ENCODE measurements at regions not wholly inside any gene's neighbourhood (a gene's known extent, or its start where the extent isn't known, plus 50 kb on each side); places are given as distances from the start of the nearest gene placed in this dataset.

GRCh38 chr10:78529262-78529661 lies 495.6 kb downstream of the RPS24 start:
- Histone ChIP-seq H3K79me2 (ENCODE audit: insufficient read depth, low read length) (no peaks in the 10 kb centered on the region), H2AFZ (ENCODE audit: low read length) (no peak overlapping the region), H3K36me3 (ENCODE audit: insufficient read depth, low read length) (no peaks in the 10 kb centered on the region), H3F3A (ENCODE audit: insufficient read depth, low read length) (no peaks in the 10 kb centered on the region), H3K4me3 (ENCODE audit: low read depth, low read length, poor library complexity, severe bottlenecking) (no peak overlapping the region), H3K27ac (ENCODE audit: low read depth, low read length, poor library complexity, severe bottlenecking) (no peak overlapping the region), H3K9me3 (ENCODE audit: low read length) (no peaks in the 10 kb centered on the region), H4K20me1 (ENCODE audit: insufficient read depth, low read length) (no peaks in the 10 kb centered on the region), H3K4me1 (ENCODE audit: insufficient read depth, low read length, severe bottlenecking) (no peaks in the 10 kb centered on the region), H3K27me3 (ENCODE audit: insufficient read depth, low read length) (no peaks in the 10 kb centered on the region), H3K9me2 (ENCODE audit: low read depth, low read length) (no peaks in the 10 kb centered on the region), H3K4me2 (ENCODE audit: low read length) (no peak overlapping the region), H3K9ac (ENCODE audit: low read length) (no peak overlapping the region)
- TF ChIP-seq, protein P1, sequence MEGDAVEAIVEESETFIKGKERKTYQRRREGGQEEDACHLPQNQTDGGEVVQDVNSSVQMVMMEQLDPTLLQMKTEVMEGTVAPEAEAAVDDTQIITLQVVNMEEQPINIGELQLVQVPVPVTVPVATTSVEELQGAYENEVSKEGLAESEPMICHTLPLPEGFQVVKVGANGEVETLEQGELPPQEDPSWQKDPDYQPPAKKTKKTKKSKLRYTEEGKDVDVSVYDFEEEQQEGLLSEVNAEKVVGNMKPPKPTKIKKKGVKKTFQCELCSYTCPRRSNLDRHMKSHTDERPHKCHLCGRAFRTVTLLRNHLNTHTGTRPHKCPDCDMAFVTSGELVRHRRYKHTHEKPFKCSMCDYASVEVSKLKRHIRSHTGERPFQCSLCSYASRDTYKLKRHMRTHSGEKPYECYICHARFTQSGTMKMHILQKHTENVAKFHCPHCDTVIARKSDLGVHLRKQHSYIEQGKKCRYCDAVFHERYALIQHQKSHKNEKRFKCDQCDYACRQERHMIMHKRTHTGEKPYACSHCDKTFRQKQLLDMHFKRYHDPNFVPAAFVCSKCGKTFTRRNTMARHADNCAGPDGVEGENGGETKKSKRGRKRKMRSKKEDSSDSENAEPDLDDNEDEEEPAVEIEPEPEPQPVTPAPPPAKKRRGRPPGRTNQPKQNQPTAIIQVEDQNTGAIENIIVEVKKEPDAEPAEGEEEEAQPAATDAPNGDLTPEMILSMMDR (IDR thresholded peaks at IDR 0.05; ENCODE audit: low read length), result no peak
- TF ChIP-seq EZH2 (IDR thresholded peaks at IDR 0.05; ENCODE audit: borderline replicate concordance, low read length), result no peak

- no peak overlapping the region for H3K27ac ChIP-seq (ENCODE audit: low read depth, low read length, poor library complexity, severe bottlenecking)
- no peaks in the 10 kb centered on the region for H3K9me3 ChIP-seq (ENCODE audit: low read length)
- no peaks in the 10 kb centered on the region for H3K79me2 ChIP-seq (ENCODE audit: insufficient read depth, low read length)
- no peak overlapping the region for H3K4me3 ChIP-seq (ENCODE audit: low read depth, low read length, poor library complexity, severe bottlenecking)
- no peaks in the 10 kb centered on the region for H3K36me3 ChIP-seq (ENCODE audit: insufficient read depth, low read length)
- no peaks in the 10 kb centered on the region for H3K4me1 ChIP-seq (ENCODE audit: insufficient read depth, low read length, severe bottlenecking)
- H3K9ac ChIP-seq (ENCODE audit: low read length), result no peak overlapping the region
- no peak overlapping the region for H2AFZ ChIP-seq (ENCODE audit: low read length)
- H4K20me1 ChIP-seq (ENCODE audit: insufficient read depth, low read length), result no peaks in the 10 kb centered on the region
- TF ChIP-seq, protein P1 (IDR thresholded peaks at IDR 0.05; ENCODE audit: low read length), result no peak
- TF ChIP-seq EZH2 (IDR thresholded peaks at IDR 0.05; ENCODE audit: borderline replicate concordance, low read length), result no peak
- no peaks in the 10 kb centered on the region for H3F3A ChIP-seq (ENCODE audit: insufficient read depth, low read length)
- no peak overlapping the region for H3K4me2 ChIP-seq (ENCODE audit: low read length)
- H3K27me3 ChIP-seq (ENCODE audit: insufficient read depth, low read length), result peaks cover 4% of the 10 kb centered on the region; the same call in 1 of the 2 replicates
- no peaks in the 10 kb centered on the region for H3K9me2 ChIP-seq (ENCODE audit: low read depth, low read length)
These were observed 497.4 kb downstream of the RPS24 start for GRCh38 chr10:78531088-78531487.

DNA sequence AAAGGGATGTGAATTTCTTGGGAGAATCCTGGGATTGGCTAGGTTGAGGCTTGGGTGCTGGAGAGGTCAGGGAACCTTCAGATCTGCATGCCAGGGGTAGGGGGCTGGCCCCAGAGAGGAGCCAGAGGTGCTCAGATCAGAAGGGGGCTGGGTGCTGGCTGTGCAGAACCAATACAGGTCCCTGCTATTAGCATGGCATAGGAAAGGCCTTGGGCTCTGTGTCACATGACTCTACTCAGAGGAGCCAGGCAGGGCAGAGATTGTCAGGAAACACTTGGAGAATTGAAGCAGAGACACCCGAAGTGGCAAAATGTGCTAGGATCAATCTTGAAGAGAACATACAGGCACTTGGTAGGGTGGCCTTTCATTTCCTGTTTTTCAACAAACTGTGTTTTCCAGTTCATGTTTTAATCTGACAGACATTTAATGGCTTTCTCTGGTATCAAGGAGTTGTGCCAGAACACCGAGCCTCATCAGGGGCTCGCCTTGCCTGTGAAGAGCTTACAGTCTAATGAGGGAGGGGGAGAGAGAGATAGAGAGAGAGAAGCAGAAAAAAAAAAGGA lies 498.9 kb downstream of the RPS24 start:
- Histone ChIP-seq H3K9me2 (ENCODE audit: low read depth, low read length) (no peaks in the 10 kb centered on the region), H3K9me3 (ENCODE audit: low read length) (no peaks in the 10 kb centered on the region)
- no peak for TF ChIP-seq EZH2 (IDR thresholded peaks at IDR 0.05; ENCODE audit: borderline replicate concordance, low read length)
- TF ChIP-seq, protein P1 (IDR thresholded peaks at IDR 0.05; ENCODE audit: low read length), result no peak

More for the DNA sequence above, 498.9 kb downstream of the RPS24 start:
- Histone ChIP-seq H3K9ac (ENCODE audit: low read length) (no peak overlapping the region), H3K4me2 (ENCODE audit: low read length) (no peak overlapping the region), H3K27ac (ENCODE audit: low read depth, low read length, poor library complexity, severe bottlenecking) (no peak overlapping the region), H3K4me3 (ENCODE audit: low read depth, low read length, poor library complexity, severe bottlenecking) (no peak overlapping the region), H4K20me1 (ENCODE audit: insufficient read depth, low read length) (no peaks in the 10 kb centered on the region), H3K79me2 (ENCODE audit: insufficient read depth, low read length) (no peaks in the 10 kb centered on the region), H3K27me3 (ENCODE audit: insufficient read depth, low read length) (peaks cover 4% of the 10 kb centered on the region; the same call in 1 of the 2 replicates), H3F3A (ENCODE audit: insufficient read depth, low read length) (no peaks in the 10 kb centered on the region), H3K36me3 (ENCODE audit: insufficient read depth, low read length) (no peaks in the 10 kb centered on the region), H3K4me1 (ENCODE audit: insufficient read depth, low read length, severe bottlenecking) (no peaks in the 10 kb centered on the region), H2AFZ (ENCODE audit: low read length) (no peak overlapping the region)
